ENCODE measurements at regions not wholly inside any gene's neighbourhood (a gene's known extent, or its start where the extent isn't known, plus 50 kb on each side); places are given as distances from the start of the nearest gene placed in this dataset.

- no peak for TF ChIP-seq EZH2 (IDR thresholded peaks at IDR 0.05; ENCODE audit: low read length, unreplicated experiment)
- no peak for TF ChIP-seq CTCF (conservative IDR thresholded peaks at IDR 0.05; ENCODE audit: low read depth, low read length)
- TF ChIP-seq EZH2phosphoT487 (IDR thresholded peaks at IDR 0.05; ENCODE audit: borderline replicate concordance, low read length) = no peak
Measured at GRCh38 chr4:14580061-14580460, 422.2 kb upstream of the CPEB2 start.
